ENCODE measurements at regions not wholly inside any gene's neighbourhood (a gene's known extent, or its start where the extent isn't known, plus 50 kb on each side); places are given as distances from the start of the nearest gene placed in this dataset.

DNA sequence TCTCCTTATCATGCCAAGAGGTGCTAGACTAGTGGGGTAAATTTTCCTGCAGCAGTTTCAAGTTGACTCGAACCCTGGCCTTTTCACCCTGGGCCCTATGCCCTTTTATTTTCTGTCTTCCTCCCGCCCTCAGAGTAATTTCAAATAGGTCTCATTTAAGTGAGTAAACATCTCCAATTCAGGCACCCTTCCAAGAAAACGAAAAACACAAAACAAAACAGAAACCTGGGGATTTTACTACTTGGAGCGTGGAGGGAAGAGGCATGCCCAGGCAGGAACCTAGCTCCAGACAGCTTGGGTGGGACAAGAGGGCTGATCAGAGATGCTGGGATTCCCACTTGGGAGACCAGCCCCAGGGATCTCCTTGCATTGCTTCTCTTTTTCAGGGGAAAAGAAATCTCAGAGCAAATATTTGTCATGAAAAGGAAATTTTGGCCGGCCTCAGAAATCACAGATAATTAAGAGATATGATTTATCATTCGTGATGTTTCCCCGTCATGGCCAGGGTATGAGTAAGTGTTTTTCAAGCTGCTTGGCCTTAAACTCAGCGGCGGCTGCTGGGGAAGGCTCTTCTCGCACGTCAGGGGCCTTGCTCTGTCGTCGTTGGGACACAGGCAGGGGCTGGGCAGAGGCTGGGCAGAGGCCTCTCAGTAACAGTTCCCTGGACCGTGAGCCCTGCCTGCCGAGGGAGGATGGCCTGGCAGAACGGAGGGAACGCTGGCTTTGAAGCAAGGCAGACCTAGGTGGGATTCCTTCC is 248.6 kb upstream of the KLF4 start:
- Mint-ChIP-seq H3K4me3 (no peak overlapping the region), H3K4me1 (no peaks in the 10 kb centered on the region), H3K27ac (no peak overlapping the region), H3K27me3 (no peaks in the 10 kb centered on the region), H3K36me3 (ENCODE audit: low read depth) (no peaks in the 10 kb centered on the region), H3K9me3 (no peaks in the 10 kb centered on the region)
- CTCF ChIA-PET: no interaction called here
- no peak for DNase-seq
- POLR2A ChIA-PET: no interaction called here

DNA sequence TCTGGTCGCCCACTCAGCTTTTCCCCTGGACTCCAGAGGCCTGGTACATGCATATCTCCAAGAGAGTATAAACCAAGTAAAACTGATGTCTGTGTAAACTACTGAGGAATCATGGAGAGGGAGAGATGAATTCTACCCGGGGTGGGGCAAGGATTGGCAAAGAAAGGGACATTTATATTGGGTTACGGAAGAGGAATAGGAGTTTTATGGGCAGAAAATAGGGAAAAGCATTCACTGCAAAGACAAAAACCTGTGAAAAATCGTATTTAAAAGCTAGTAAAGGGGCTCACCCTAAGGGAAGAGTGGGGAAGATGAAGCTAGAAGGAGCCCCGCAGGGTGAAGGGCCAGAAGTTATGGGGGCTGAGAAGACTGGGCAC is 248.0 kb upstream of the KLF4 start:
- no peaks in the 10 kb centered on the region for H3K36me3 Mint-ChIP-seq (ENCODE audit: low read depth)
- POLR2A ChIA-PET: no interaction called here
- H3K4me1 Mint-ChIP-seq: no peaks in the 10 kb centered on the region
- no peak overlapping the region for H3K27ac Mint-ChIP-seq
- H3K9me3 Mint-ChIP-seq: no peaks in the 10 kb centered on the region
- H3K27me3 Mint-ChIP-seq: no peaks in the 10 kb centered on the region
- no peak overlapping the region for H3K4me3 Mint-ChIP-seq
- CTCF ChIA-PET: no interaction called here
- DNase-seq: no peak

DNA sequence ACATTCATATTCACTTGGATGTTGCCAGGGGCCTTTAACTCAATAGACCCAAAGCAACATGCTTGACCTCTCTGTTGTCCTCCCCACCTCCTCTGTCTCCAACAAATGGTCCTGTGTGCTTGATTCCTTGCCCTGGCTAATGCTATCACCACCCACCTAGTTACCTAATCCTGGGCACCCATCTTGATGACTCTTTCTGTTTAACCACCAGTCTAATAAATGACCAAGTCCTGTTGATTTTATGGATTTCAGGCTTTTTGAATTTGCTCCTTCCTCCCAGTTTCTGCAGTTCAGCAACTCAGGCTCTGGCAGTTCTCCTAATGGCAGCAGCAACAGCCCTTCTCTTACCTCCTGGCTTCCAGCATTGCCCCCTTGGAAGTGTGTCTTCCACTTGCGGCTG is 246.3 kb upstream of the KLF4 start:
- H3K27me3 Mint-ChIP-seq: no peaks in the 10 kb centered on the region
- CTCF ChIA-PET: no interaction called here

DNA sequence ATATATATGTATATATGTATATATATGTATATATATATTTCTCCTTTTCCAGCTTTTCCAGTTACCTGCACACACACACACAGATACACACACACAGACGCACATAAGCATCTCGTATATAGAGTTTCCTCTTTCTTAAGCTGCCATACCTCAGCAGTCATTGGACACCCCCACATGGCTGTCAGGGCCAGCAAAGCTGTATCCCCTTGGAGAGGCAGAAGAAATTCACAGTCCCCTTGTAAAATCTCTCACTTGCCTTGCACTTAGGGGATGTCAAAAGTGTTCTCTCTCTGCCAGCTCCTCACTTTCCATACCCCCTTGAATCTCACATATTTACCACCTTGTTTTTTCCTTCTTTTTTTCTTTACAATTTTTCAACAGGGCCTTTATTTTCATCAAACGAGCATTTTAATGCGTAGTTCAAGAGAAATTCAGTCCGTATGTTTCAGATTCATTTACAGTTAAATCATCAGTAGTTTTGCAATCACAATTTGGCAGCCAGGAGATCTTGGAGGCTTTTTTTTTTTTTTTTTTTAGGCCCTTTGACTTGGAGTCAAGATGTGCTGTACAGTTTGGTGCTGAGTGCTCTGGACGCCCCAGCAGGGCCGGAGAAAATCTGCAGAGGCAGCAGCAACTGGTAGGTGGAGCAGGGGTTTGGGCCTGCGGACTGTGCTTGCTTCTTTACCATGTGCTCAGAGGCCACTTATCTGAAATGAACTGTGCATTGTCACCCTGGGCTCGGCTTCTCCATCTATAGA is 244.9 kb upstream of the KLF4 start:
- Mint-ChIP-seq H3K27me3 (no peaks in the 10 kb centered on the region), H3K9me3 (peaks cover 2% of the 10 kb centered on the region), H3K4me3 (no peak overlapping the region), H3K27ac (no peak overlapping the region), H3K4me1 (no peaks in the 10 kb centered on the region), H3K36me3 (ENCODE audit: low read depth) (no peaks in the 10 kb centered on the region)
- ChIA-PET POLR2A (no interaction called here), CTCF (no interaction called here)
- DNase-seq: no peak

More for the DNA sequence above, 246.3 kb upstream of the KLF4 start:
- POLR2A ChIA-PET: no interaction called here
- Mint-ChIP-seq H3K9me3 (no peaks in the 10 kb centered on the region), H3K4me3 (no peak overlapping the region), H3K36me3 (ENCODE audit: low read depth) (no peaks in the 10 kb centered on the region), H3K27ac (no peak overlapping the region), H3K4me1 (no peaks in the 10 kb centered on the region)
- no peak for DNase-seq

DNA sequence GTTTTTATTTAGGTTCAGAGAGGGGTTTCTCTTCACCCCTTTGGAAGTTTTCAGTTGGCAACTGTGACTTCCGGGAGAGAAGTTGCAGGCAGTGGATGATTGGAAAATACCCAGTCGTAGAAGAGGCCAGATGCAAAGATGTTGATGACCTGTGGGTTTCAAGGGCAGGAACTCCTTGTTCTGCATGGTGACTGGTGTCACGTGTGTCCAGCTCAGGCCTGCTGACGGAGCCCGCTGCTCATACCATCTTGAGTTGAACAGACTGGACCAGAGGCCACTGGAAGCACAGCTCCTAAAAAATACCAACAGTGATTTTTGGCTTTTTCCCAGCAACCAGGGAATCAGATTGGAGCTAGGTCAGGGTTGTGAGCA is 243.9 kb upstream of the KLF4 start:
- Mint-ChIP-seq H3K27ac (no peak overlapping the region), H3K36me3 (ENCODE audit: low read depth) (no peaks in the 10 kb centered on the region)

DNA sequence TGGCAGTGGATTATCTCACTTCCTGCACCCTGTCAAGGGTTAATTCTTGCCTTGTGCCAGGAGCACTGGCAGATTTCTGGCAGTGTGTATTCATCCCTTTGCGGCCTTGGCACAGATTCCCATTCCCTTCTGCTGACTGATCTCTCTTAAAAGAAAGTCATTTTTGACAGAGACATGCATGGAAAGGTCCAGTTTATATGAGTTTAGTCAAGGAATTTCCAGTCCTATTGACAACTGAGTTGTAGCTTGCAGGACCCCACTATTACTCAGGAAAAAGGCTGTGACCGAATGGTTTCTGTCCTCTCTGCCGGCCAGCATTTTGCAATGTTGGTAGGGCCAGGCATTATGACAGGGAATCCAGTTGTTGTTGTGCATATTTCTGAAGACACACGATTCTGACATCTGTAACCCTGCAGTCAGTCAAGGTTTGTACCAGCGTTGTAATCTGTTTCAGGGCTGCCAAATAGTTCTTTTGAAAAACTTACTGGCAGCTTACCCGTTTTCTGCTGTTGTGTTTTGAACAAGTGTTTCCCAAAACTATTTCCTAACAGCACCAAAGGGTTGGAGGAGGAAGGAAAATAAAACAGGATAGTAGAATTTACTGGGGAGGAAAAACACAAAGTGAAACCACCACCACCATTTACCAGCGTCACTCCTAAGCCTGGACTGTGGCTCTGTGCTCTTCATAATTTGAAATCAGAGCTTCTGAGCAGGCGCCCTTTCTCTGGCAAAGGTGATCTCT is 243.4 kb upstream of the KLF4 start:
- Mint-ChIP-seq H3K4me3 (no peak overlapping the region), H3K9me3 (peaks cover 3% of the 10 kb centered on the region)
- CTCF ChIA-PET: no interaction called here

More for the DNA sequence above, 243.9 kb upstream of the KLF4 start:
- POLR2A ChIA-PET: no interaction called here
- Mint-ChIP-seq H3K9me3 (peaks cover 3% of the 10 kb centered on the region), H3K4me1 (no peaks in the 10 kb centered on the region), H3K27me3 (no peaks in the 10 kb centered on the region), H3K4me3 (no peak overlapping the region)
- DNase-seq: no peak
- CTCF ChIA-PET: no interaction called here

DNA sequence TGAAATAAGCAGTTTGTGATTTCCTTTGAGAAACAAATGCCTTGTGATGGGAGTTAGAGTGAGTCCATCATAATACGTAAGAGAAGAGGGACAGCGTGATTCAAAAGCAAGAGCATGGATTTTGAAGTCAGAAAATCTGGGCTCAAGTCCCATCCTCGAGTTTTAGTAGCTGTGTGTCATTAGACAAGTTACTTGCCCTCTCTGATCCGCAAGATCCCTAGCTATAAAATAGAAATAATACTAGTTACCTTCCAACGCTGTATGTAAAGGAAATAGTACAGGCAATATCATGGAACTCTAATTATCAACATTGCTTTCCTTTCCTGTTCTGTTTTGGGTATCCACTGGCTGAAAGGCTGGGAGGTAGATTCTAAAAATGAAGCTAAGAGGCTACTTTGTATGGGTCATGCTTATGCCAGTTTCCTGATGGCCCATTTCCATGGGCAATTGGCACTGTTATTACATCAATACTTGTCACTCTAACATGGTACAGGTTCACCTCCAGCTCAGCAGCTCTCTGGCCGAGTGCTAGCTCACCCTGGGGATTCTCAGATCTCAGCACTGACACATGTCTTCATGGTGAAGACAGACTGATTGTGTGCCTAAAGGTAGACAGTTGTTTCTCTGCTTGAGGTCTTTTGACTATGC is 241.7 kb upstream of the KLF4 start:
- POLR2A ChIA-PET: no interaction called here
- CTCF ChIA-PET: no interaction called here
- Mint-ChIP-seq H3K27ac (no peak overlapping the region), H3K27me3 (no peaks in the 10 kb centered on the region), H3K4me3 (no peak overlapping the region), H3K9me3 (peaks cover 3% of the 10 kb centered on the region), H3K4me1 (no peaks in the 10 kb centered on the region), H3K36me3 (ENCODE audit: low read depth) (no peaks in the 10 kb centered on the region)
- DNase-seq: no peak

More for the DNA sequence above, 243.4 kb upstream of the KLF4 start:
- no peaks in the 10 kb centered on the region for H3K4me1 Mint-ChIP-seq
- DNase-seq: no peak
- H3K27ac Mint-ChIP-seq: no peak overlapping the region
- POLR2A ChIA-PET: no interaction called here
- H3K27me3 Mint-ChIP-seq: no peaks in the 10 kb centered on the region
- H3K36me3 Mint-ChIP-seq (ENCODE audit: low read depth): no peaks in the 10 kb centered on the region

DNA sequence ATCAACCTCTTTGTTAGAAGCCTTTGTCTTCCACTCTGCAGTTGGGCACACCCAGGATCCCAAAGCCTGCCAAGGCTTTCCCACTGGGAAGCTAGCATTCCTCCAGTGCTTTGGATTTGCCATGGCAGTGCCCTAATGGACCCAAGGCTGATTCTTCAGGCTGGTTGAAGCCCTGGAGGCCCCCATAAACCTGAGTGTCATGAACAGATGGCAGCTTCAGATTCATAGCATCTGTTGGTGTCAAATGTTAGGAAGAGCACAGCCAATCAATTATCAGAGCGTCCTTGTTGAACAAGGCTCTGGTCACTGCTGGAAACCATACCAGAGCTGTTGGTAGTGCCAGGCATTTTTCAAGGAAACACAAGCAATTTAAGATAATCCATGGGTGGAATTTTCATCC is 241.1 kb upstream of the KLF4 start:
- Mint-ChIP-seq H3K27me3 (no peaks in the 10 kb centered on the region), H3K4me3 (no peak overlapping the region), H3K4me1 (no peaks in the 10 kb centered on the region), H3K9me3 (peaks cover 3% of the 10 kb centered on the region), H3K27ac (no peak overlapping the region), H3K36me3 (ENCODE audit: low read depth) (no peaks in the 10 kb centered on the region)
- DNase-seq: no peak
- ChIA-PET CTCF (no interaction called here), POLR2A (no interaction called here)

DNA sequence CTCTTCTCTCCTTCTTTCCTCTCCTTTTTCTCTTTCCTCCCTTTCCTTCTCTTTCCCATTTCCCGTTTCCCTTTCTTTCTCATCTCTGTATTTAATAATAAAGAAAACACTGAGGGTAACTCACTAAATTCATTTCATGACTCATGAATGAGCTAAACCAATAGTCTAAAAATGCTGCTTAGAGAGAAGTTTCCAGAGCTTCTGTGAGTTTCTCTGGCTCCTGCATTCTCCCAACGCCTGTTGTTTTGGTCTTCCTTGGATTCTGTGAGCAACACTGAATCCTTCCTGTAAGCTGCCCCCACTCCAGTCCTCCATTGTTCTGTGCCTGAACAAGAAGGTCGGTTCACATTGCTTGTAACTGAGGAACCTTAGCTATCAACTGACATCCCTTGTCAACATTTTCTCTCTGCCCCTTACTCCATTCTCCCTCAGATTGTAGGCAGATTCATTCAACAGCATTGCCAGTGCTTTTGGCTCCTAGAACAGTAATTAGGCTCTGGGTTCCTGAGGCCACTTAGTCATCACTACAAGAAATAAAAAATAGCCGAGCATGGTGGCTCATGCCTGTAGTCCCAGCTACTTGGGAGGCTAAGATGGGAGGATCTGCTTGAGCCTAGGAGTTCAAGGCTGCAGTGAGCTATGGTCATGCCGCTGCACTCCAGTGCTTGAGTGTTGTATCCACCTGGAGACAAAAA is 237.7 kb upstream of the KLF4 start:
- H3K27ac Mint-ChIP-seq: no peak overlapping the region
- H3K9me3 Mint-ChIP-seq: peaks cover 7% of the 10 kb centered on the region
- CTCF ChIA-PET: no interaction called here
- no peak for DNase-seq
- H3K27me3 Mint-ChIP-seq: no peaks in the 10 kb centered on the region
- no peaks in the 10 kb centered on the region for H3K36me3 Mint-ChIP-seq (ENCODE audit: low read depth)
- POLR2A ChIA-PET: no interaction called here
- no peaks in the 10 kb centered on the region for H3K4me1 Mint-ChIP-seq
- H3K4me3 Mint-ChIP-seq: no peak overlapping the region

DNA sequence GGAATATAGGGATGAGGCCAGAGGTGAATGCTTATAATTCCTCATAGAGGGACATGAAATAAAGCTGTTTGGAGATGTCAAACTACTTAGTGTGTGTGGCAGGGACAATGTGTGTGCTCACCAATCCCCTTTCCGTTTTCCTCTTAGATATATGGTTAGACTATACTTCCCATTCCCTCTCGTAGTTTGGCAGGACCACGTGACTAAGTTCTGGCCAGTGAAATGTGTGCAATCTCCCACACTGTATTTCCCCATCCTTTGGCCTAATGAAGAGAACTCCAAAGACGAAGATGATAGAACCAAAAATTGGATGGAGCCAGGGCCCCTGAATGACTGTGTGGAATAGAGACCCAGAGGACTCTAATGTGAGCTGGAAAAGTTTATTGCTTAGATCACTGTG is 233.4 kb upstream of the KLF4 start:
- Mint-ChIP-seq H3K27me3 (no peaks in the 10 kb centered on the region), H3K4me1 (no peaks in the 10 kb centered on the region), H3K9me3 (peaks cover 4% of the 10 kb centered on the region), H3K27ac (no peak overlapping the region), H3K4me3 (no peak overlapping the region), H3K36me3 (ENCODE audit: low read depth) (no peaks in the 10 kb centered on the region)
- no peak for DNase-seq
- ChIA-PET POLR2A (no interaction called here), CTCF (no interaction called here)

DNA sequence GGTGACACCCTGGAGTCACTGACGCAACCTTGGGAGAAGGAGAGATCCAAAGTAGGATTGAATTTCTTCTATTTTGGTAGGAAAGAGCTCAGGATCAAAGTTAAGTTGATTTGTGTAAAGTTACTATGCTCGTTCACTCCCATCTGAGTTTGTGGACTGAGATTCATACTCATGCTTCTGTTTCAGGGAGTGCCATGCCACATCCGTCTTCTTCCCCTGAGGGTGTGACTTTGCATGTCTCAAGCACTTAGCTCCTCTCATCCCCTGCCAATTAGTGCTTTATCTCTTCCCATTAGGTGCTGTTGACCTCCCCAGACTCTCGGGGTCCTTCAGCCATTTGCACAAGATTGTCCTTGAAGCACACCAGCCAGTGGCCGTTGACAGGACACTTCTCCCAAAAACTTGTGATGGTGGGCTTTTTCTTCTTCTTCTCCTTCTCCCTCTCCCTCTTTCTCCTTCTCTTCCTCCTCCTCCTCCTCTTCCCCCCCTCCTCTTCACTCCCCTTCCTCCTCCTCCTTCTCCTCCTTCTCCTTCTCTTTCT is 232.2 kb upstream of the KLF4 start:
- DNase-seq: no peak
- Mint-ChIP-seq H3K36me3 (ENCODE audit: low read depth) (no peaks in the 10 kb centered on the region), H3K4me1 (no peaks in the 10 kb centered on the region), H3K9me3 (peaks cover 4% of the 10 kb centered on the region), H3K27ac (no peak overlapping the region), H3K27me3 (no peaks in the 10 kb centered on the region), H3K4me3 (no peak overlapping the region)
- POLR2A ChIA-PET: no interaction called here
- CTCF ChIA-PET: no interaction called here

DNA sequence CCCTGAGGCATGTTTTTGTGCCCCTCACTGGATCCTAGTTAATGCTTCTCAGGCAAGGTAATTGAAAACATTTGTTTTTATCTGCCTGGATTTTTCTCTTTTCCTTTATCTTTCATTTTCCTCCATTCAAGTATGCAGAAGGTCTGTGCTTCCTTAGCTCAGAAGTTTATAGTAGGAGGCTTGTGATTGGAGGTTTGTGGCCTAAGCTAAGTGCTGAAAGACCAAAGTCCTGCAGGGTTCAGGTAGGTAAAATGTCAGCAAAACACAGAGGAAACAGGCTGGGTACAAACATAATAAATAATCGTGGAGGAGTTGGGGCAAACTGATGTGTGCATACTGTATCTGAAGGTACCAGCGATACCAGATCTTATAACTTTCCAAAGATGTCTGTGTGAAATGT is 230.9 kb upstream of the KLF4 start:
- POLR2A ChIA-PET: no interaction called here
- H3K27ac Mint-ChIP-seq: no peak overlapping the region
- peaks cover 4% of the 10 kb centered on the region for H3K9me3 Mint-ChIP-seq
- H3K36me3 Mint-ChIP-seq (ENCODE audit: low read depth): no peaks in the 10 kb centered on the region
- no peaks in the 10 kb centered on the region for H3K27me3 Mint-ChIP-seq
- no peak for DNase-seq
- H3K4me3 Mint-ChIP-seq: no peak overlapping the region
- H3K4me1 Mint-ChIP-seq: no peaks in the 10 kb centered on the region
- CTCF ChIA-PET: no interaction called here
